IMR-90 (cell line): ENCODE measurements at regions not wholly inside any gene's neighbourhood (a gene's known extent, or its start where the extent isn't known, plus 50 kb on each side); places are given as distances from the start of the nearest gene placed in this dataset.

Source experiments
- BHLHE40 ChIP-seq: fragments of 150-350 bp; IDR thresholded peaks from 2 replicates; pipeline ENCODE4 v1.6.1; 2016; ENCODE audit warnings: mild to moderate bottlenecking, low read depth, low read length
- CEBPB ChIP-seq: IDR thresholded peaks from 2 replicates; pipeline ENCODE4 v1.6.1; 2012; ENCODE audit warnings: low read depth, low read length, improper control_type of control experiment
- CTCF ChIP-seq: conservative IDR thresholded peaks from 2 replicates; pipeline ENCODE4 v1.5.1; 2012; ENCODE audit warnings: mild to moderate bottlenecking, low read depth, low read length, improper control_type of control experiment
- MAZ ChIP-seq: IDR thresholded peaks from 2 replicates; pipeline ENCODE4 v1.6.1; 2012; ENCODE audit warnings: low read depth, mild to moderate bottlenecking, low read length, improper control_type of control experiment, moderate library complexity, borderline replicate concordance
- RAD21 ChIP-seq: IDR thresholded peaks from 2 replicates; pipeline ENCODE4 v1.6.1; 2012; ENCODE audit warnings: low read length, improper control_type of control experiment
- RFX5 ChIP-seq: IDR thresholded peaks from 2 replicates; pipeline ENCODE4 v1.8.0; 2012; ENCODE audit warnings: low read depth, mild to moderate bottlenecking, low read length, moderate library complexity
- SMC3 ChIP-seq: fragments of 150-350 bp; IDR thresholded peaks from 2 replicates; pipeline ENCODE4 v1.6.1; 2016; ENCODE audit warnings: low read depth, mild to moderate bottlenecking, antibody characterized with exemption, low read length, moderate library complexity

DNA sequence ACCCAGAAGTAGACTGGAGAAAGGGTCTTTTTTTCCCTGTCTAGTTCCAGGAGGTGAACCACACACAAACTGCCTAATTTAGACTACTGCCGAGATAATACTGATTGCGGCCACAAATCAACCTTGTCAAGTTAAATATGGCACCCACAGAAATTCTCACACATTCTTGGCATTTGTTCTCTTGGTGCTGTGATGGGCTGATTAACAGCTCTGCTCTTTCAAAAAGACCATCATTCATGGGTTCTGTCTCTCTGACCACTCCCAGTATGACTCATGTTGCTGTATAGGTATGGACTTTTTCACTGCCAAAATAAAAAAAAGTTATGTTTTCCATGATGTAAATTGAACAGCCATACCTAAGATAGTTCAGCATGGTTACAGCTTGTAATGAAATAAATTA, 1003.5 kb upstream of the LCORL start:
- no peak for TF ChIP-seq CTCF
- TF ChIP-seq RAD21 = no peak
- no peak for TF ChIP-seq MAZ
- TF ChIP-seq CEBPB = no peak
- no peak for TF ChIP-seq SMC3
- no peak for TF ChIP-seq BHLHE40
- TF ChIP-seq RFX5 = no peak
